SK-N-SH (cell line): ENCODE measurements at regions not wholly inside any gene's neighbourhood (a gene's known extent, or its start where the extent isn't known, plus 50 kb on each side); places are given as distances from the start of the nearest gene placed in this dataset.

Source experiments
- CTCF ChIA-PET: fragments of 300-600, 350-600 bp; formaldehyde crosslinking; extraction: SDS; loops from one replicate; lab custom pipeline; 2021; lab: Yijun Ruan, JAX
- POLR2A ChIA-PET: fragments of 350-600 bp; sonication (Branson Sonifier 250); formaldehyde crosslinking; extraction: SDS; loops from one replicate; lab custom pipeline; 2020; ENCODE audit warnings: antibody characterized with exemption, inconsistent platforms; lab: Yijun Ruan, JAX
- DNase-seq: peaks from one replicate; pipeline ENCODE4 v3.0.0; 2012
- H2AFZ ChIP-seq: fragments of 200-600 bp; sonication (generic); 2 replicates; pipeline ENCODE4 v1.8.1; 2016; ENCODE audit warnings: antibody characterized with exemption, mild to moderate bottlenecking, low read depth
- H3F3A ChIP-seq: fragments of 200-600 bp; sonication (generic); replicated peaks from 2 replicates; pipeline ENCODE3; 2016; ENCODE audit warnings: antibody characterized with exemption, mild to moderate bottlenecking; ENCODE audit not compliant: insufficient read depth
- H3K27ac ChIP-seq, 2 experiments: fragments of 200-500 bp in 1 of 2; fragments of 200-600 bp in 1 of 2; sonication (Bioruptor generic) in 1 of 2; sonication (generic), shearing (Covaris generic) in 1 of 2; 2 replicates each; pipeline versions ENCODE4 v1.5.1 to v1.6.1; 2014 to 2016; ENCODE audit warnings: low read depth in 2 of 2, inconsistent platforms in 1 of 2, low read length in 1 of 2, mild to moderate bottlenecking in 1 of 2, mixed read lengths in 1 of 2
- H3K27me3 ChIP-seq: fragments of 200-600 bp; sonication (generic), shearing (Covaris generic); 2 replicates; pipeline ENCODE4 v1.6.1; 2016; ENCODE audit warnings: mixed run types; ENCODE audit not compliant: insufficient read depth
- H3K36me3 ChIP-seq, 2 experiments: fragments of 200-500 bp in 1 of 2; fragments of 200-600 bp in 1 of 2; sonication (Bioruptor generic) in 1 of 2; sonication (generic) in 1 of 2; replicated peaks in 1 of 2; 2 replicates each; pipeline versions ENCODE3 to v1.5.1; 2014 to 2016; ENCODE audit warnings: low read length in 1 of 2, mild to moderate bottlenecking in 1 of 2; ENCODE audit not compliant: insufficient read depth in 2 of 2, control insufficient read depth in 1 of 2
- H3K4me1 ChIP-seq, 2 experiments: fragments of 200-500 bp in 1 of 2; fragments of 200-600 bp in 1 of 2; sonication (Bioruptor generic) in 1 of 2; sonication (generic), shearing (Covaris generic) in 1 of 2; 2 replicates each; pipeline versions ENCODE4 v1.5.1 to v1.6.1; 2014 to 2016; ENCODE audit warnings: low read depth in 1 of 2, low read length in 1 of 2, mixed run types in 1 of 2; ENCODE audit not compliant: insufficient read depth in 2 of 2, control insufficient read depth in 1 of 2
- H3K4me2 ChIP-seq: fragments of 200-600 bp; sonication (generic), shearing (Covaris generic); 2 replicates; pipeline ENCODE4 v1.6.1; 2017; ENCODE audit warnings: mixed run types
- H3K4me3 ChIP-seq, 2 experiments: fragments of 200-500 bp in 1 of 2; fragments of 200-600 bp in 1 of 2; sonication (Bioruptor generic) in 1 of 2; sonication (generic), shearing (Covaris generic) in 1 of 2; 2 replicates each; pipeline versions ENCODE4 v1.5.1 to v1.8.1; 2014 to 2016; ENCODE audit warnings: low read depth in 2 of 2, inconsistent platforms in 1 of 2, low read length in 1 of 2, mild to moderate bottlenecking in 1 of 2, mixed read lengths in 1 of 2, moderate library complexity in 1 of 2
- H3K79me2 ChIP-seq: fragments of 200-600 bp; sonication (generic); 2 replicates; pipeline ENCODE4 v1.8.1; 2017; ENCODE audit warnings: mild to moderate bottlenecking; ENCODE audit not compliant: insufficient read depth
- H3K9ac ChIP-seq: fragments of 200-600 bp; sonication (generic); 2 replicates; pipeline ENCODE4 v1.6.1; 2017; ENCODE audit warnings: mixed run types
- H3K9me2 ChIP-seq: fragments of 200-600 bp; sonication (generic); 2 replicates; pipeline ENCODE4 v1.6.1; 2017; ENCODE audit warnings: mixed run types
- H3K9me3 ChIP-seq: fragments of 200-600 bp; sonication (generic); 2 replicates; pipeline ENCODE4 v1.6.1; 2017; ENCODE audit warnings: mixed run types, mild to moderate bottlenecking, moderate library complexity
- H4K20me1 ChIP-seq: fragments of 200-600 bp; sonication (generic); 2 replicates; pipeline ENCODE4 v1.6.1; 2017; ENCODE audit warnings: mild to moderate bottlenecking, mixed run types; ENCODE audit not compliant: insufficient read depth
- CHD2 ChIP-seq: fragments of 150-350 bp; IDR thresholded peaks from 2 replicates; pipeline ENCODE4 v1.6.1; 2018; ENCODE audit warnings: low read length; ENCODE audit not compliant: partially characterized antibody
- FOXJ3 ChIP-seq: sonication (generic); formaldehyde crosslinking; IDR thresholded peaks from 2 replicates; pipeline ENCODE4 v1.5.1; 2020; ENCODE audit warnings: mild to moderate bottlenecking, missing genetic modification reagents
- FOXM1 ChIP-seq: IDR thresholded peaks from 2 replicates; pipeline ENCODE4 v1.4.0; 2012; ENCODE audit warnings: low read depth, mild to moderate bottlenecking
- GATA2 ChIP-seq: sonication (generic); formaldehyde crosslinking; IDR thresholded peaks from 2 replicates; pipeline ENCODE4 v1.5.0; 2020; ENCODE audit warnings: mild to moderate bottlenecking, missing genetic modification reagents
- JUND ChIP-seq: IDR thresholded peaks from 2 replicates; pipeline ENCODE4 v1.4.0; 2012
- MEF2A ChIP-seq: IDR thresholded peaks from 2 replicates; pipeline ENCODE4 v1.4.0; 2012; ENCODE audit warnings: low read depth, borderline replicate concordance
- NFIC ChIP-seq: IDR thresholded peaks from 2 replicates; pipeline ENCODE4 v1.4.0; 2012; ENCODE audit warnings: borderline replicate concordance
- RCOR1 ChIP-seq: fragments of 150-350 bp; IDR thresholded peaks from 2 replicates; pipeline ENCODE4 v1.6.1; 2017; ENCODE audit warnings: antibody characterized with exemption, low read length
- RFX5 ChIP-seq: IDR thresholded peaks from 2 replicates; pipeline ENCODE4 v1.6.1; 2012; ENCODE audit warnings: mild to moderate bottlenecking, improper control_type of control experiment, low read length
- RXRA ChIP-seq: IDR thresholded peaks from 2 replicates; pipeline ENCODE4 v1.4.0; 2012; ENCODE audit warnings: low read depth, mild to moderate bottlenecking, borderline replicate concordance
- SIN3A ChIP-seq: IDR thresholded peaks from 2 replicates; pipeline ENCODE4 v1.6.1; 2012; ENCODE audit warnings: low read depth, mild to moderate bottlenecking, low read length, moderate library complexity, borderline replicate concordance
- TAF1 ChIP-seq: IDR thresholded peaks from 2 replicates; pipeline ENCODE4 v1.6.1; 2012; ENCODE audit warnings: low read depth, mild to moderate bottlenecking, low read length, moderate library complexity, borderline replicate concordance
- TEAD4 ChIP-seq: IDR thresholded peaks from 2 replicates; pipeline ENCODE4 v1.4.0; 2012; ENCODE audit warnings: mild to moderate bottlenecking, borderline replicate concordance; ENCODE audit not compliant: insufficient read depth
- YY1 ChIP-seq: IDR thresholded peaks from 2 replicates; pipeline ENCODE4 v1.4.0; 2012; ENCODE audit warnings: low read depth, mild to moderate bottlenecking
- WGBS: methylation state at CpG from one replicate; pipeline ENCODE4 v1.1.6; 2017; ENCODE audit warnings: low lambda C conversion rate; 5-methylcytosine and 5-hydroxymethylcytosine counted together
- TF ChIP-seq, protein P1 (sequence below): IDR thresholded peaks from 2 replicates; pipeline ENCODE4 v1.4.0; 2012; ENCODE audit warnings: low read depth
- TF ChIP-seq, protein P2 (sequence below): IDR thresholded peaks from 2 replicates; pipeline ENCODE4 v1.4.0; 2012; ENCODE audit warnings: low read depth, borderline replicate concordance
- TF ChIP-seq, protein P3 (sequence below): fragments of 200-600 bp; sonication (generic); IDR thresholded peaks from 2 replicates; pipeline ENCODE4 v1.6.1; 2017; ENCODE audit warnings: antibody characterized with exemption, mild to moderate bottlenecking, moderate library complexity
- TF ChIP-seq, protein P4 (sequence below): IDR thresholded peaks from 2 replicates; pipeline ENCODE4 v1.4.0; 2012; ENCODE audit warnings: low read depth, borderline replicate concordance
- TF ChIP-seq, protein P5 (sequence below): fragments of 150-350 bp; IDR thresholded peaks from 2 replicates; pipeline ENCODE4 v1.6.1; 2017; ENCODE audit warnings: antibody characterized with exemption, low read length, low read depth, borderline replicate concordance

DNA sequence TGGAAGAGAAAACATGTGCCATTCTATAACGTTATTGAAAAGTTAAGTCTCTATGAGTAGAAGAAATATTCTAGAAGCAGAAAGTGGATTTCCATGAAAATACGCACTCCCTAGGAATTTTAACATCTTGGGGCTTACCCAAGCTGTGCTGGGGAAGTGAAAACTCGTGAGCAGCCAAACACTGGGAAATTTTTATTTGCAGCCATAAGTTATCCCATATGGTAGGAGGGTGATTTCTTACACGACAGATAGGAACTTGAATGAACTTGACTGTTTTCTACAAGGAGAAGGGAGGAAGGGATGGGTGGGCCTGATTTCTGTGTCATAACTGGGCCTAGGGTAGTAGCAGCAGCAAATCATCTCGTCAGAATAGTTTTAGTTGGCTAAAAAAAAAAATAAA is 272.6 kb downstream of the ETAA1 start:
- Histone ChIP-seq H3K9me3 (no peaks in the 10 kb centered on the region), H3K4me3 (no peak overlapping the region), H3K4me1 (peaks cover 0 to 14% of the 10 kb centered on the region in 2 experiments; a peak in 2 of 4 replicates), H4K20me1 (no peaks in the 10 kb centered on the region), H3K9ac (no peak overlapping the region), H3K9me2 (no peaks in the 10 kb centered on the region), H3K27me3 (no peaks in the 10 kb centered on the region), H2AFZ (no peak overlapping the region), H3F3A (no peaks in the 10 kb centered on the region), H3K4me2 (no peak overlapping the region), H3K27ac (no peak overlapping the region), H3K36me3 (no peaks in the 10 kb centered on the region), H3K79me2 (no peaks in the 10 kb centered on the region)
- no peak for DNase-seq
- ChIA-PET POLR2A (no interaction called here), CTCF (no interaction called here)
- WGBS: 49% methylated on average over 5 of the region's 5 CpGs
- TF ChIP-seq TEAD4 (no peak), JUND (no peak), CHD2 (no peak), FOXJ3 (CRISPR knock-in tag) (no peak), RFX5 (no peak), TAF1 (no peak), MEF2A (no peak), GATA2 (CRISPR knock-in tag) (no peak), RXRA (no peak), SIN3A (no peak)
- TF ChIP-seq, protein P1, sequence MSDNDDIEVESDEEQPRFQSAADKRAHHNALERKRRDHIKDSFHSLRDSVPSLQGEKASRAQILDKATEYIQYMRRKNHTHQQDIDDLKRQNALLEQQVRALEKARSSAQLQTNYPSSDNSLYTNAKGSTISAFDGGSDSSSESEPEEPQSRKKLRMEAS: no peak
- TF ChIP-seq, protein P2, sequence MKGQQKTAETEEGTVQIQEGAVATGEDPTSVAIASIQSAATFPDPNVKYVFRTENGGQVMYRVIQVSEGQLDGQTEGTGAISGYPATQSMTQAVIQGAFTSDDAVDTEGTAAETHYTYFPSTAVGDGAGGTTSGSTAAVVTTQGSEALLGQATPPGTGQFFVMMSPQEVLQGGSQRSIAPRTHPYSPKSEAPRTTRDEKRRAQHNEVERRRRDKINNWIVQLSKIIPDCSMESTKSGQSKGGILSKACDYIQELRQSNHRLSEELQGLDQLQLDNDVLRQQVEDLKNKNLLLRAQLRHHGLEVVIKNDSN: no peak

DNA sequence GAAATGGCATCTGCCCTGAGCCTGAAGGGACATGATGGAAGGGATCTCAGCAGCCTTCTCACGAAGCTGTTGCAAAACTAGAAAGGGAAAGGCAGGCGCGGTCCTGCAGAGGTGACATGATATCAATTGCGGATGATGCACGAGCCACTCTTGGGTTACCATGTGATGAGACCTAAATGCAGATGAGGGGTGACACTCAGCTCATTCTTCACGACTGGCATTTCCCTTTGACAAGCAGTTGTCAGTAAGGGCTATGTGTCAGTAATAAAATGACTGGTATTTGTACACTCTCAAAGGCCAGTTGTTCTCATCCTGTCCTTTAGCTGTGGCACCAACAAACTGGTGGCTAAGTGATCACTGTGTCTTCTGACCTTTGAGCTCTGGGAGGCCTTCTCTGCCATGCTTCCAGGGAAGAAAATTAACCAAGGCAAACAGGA is 273.6 kb downstream of the ETAA1 start:
- Histone ChIP-seq H3K9me2 (no peaks in the 10 kb centered on the region), H3K27ac (no peak overlapping the region), H3K9ac (no peak overlapping the region), H3K79me2 (no peaks in the 10 kb centered on the region), H2AFZ (no peak overlapping the region), H3K4me2 (no peak overlapping the region), H3K4me3 (no peak overlapping the region), H3K4me1 (peaks cover 0 to 14% of the 10 kb centered on the region in 2 experiments; a peak in 2 of 4 replicates), H3K36me3 (no peaks in the 10 kb centered on the region), H3F3A (no peaks in the 10 kb centered on the region), H3K9me3 (no peaks in the 10 kb centered on the region), H3K27me3 (no peaks in the 10 kb centered on the region), H4K20me1 (no peaks in the 10 kb centered on the region)
- no peak for DNase-seq
- CTCF ChIA-PET: interaction anchor here (0.7 kb wide), 1 partner anchor 20 kb away, joined by 3 read pairs; no protein-coding TSS in a partner anchor
- TF ChIP-seq, protein P3, sequence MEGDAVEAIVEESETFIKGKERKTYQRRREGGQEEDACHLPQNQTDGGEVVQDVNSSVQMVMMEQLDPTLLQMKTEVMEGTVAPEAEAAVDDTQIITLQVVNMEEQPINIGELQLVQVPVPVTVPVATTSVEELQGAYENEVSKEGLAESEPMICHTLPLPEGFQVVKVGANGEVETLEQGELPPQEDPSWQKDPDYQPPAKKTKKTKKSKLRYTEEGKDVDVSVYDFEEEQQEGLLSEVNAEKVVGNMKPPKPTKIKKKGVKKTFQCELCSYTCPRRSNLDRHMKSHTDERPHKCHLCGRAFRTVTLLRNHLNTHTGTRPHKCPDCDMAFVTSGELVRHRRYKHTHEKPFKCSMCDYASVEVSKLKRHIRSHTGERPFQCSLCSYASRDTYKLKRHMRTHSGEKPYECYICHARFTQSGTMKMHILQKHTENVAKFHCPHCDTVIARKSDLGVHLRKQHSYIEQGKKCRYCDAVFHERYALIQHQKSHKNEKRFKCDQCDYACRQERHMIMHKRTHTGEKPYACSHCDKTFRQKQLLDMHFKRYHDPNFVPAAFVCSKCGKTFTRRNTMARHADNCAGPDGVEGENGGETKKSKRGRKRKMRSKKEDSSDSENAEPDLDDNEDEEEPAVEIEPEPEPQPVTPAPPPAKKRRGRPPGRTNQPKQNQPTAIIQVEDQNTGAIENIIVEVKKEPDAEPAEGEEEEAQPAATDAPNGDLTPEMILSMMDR: no peak
- no peak for TF ChIP-seq RCOR1
- TF ChIP-seq FOXM1: no peak
- TF ChIP-seq RFX5: no peak
- TF ChIP-seq, protein P4, sequence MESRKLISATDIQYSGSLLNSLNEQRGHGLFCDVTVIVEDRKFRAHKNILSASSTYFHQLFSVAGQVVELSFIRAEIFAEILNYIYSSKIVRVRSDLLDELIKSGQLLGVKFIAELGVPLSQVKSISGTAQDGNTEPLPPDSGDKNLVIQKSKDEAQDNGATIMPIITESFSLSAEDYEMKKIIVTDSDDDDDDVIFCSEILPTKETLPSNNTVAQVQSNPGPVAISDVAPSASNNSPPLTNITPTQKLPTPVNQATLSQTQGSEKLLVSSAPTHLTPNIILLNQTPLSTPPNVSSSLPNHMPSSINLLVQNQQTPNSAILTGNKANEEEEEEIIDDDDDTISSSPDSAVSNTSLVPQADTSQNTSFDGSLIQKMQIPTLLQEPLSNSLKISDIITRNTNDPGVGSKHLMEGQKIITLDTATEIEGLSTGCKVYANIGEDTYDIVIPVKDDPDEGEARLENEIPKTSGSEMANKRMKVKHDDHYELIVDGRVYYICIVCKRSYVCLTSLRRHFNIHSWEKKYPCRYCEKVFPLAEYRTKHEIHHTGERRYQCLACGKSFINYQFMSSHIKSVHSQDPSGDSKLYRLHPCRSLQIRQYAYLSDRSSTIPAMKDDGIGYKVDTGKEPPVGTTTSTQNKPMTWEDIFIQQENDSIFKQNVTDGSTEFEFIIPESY: no peak
- TF ChIP-seq, protein P5, sequence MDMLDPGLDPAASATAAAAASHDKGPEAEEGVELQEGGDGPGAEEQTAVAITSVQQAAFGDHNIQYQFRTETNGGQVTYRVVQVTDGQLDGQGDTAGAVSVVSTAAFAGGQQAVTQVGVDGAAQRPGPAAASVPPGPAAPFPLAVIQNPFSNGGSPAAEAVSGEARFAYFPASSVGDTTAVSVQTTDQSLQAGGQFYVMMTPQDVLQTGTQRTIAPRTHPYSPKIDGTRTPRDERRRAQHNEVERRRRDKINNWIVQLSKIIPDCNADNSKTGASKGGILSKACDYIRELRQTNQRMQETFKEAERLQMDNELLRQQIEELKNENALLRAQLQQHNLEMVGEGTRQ: no peak
- no peak for TF ChIP-seq MEF2A
- no peak for TF ChIP-seq YY1
- no peak for TF ChIP-seq SIN3A
- TF ChIP-seq TEAD4: no peak
- no peak for TF ChIP-seq NFIC
- 88% methylated on average over 6 of the region's 6 CpGs for WGBS
- POLR2A ChIA-PET: no interaction called here
